Myocyte (in vitro differentiated cells): ENCODE measurements at regions not wholly inside any gene's neighbourhood (a gene's known extent, or its start where the extent isn't known, plus 50 kb on each side); places are given as distances from the start of the nearest gene placed in this dataset.
"Not testable (repeated sequence)": the region's sequence is repeated elsewhere in the genome, so short reads cannot be mapped to it uniquely, and the experiment has no call there.

Experiments used
- DNase-seq: peaks from one replicate; pipeline ENCODE4 v3.0.0-alpha.2; 2012; ENCODE audit warnings: low read depth

GRCh38 chr11:39462506-39462905, 1996.9 kb downstream of the LRRC4C start:
- DNase-seq: no peak

GRCh38 chr11:39461066-39461465, 1998.4 kb downstream of the LRRC4C start:
- no peak for DNase-seq

- no peak for DNase-seq
These were observed 1999.8 kb downstream of the LRRC4C start for GRCh38 chr11:39459606-39460005.

GRCh38 chr11:39458481-39458880, 2001.0 kb downstream of the LRRC4C start:
- DNase-seq: no peak

- no peak for DNase-seq
These were observed 2015.9 kb downstream of the LRRC4C start for GRCh38 chr11:39443424-39444022.

GRCh38 chr11:39442177-39442576, 2017.3 kb downstream of the LRRC4C start:
- no peak for DNase-seq

GRCh38 chr11:39435641-39436040, 2023.8 kb downstream of the LRRC4C start:
- DNase-seq: no peak

- DNase-seq: no peak
These were observed 2025.0 kb downstream of the LRRC4C start for GRCh38 chr11:39434466-39434865.

GRCh38 chr11:39432929-39433328, 2026.5 kb downstream of the LRRC4C start:
- DNase-seq: no peak

GRCh38 chr11:39425226-39425625, 2034.2 kb downstream of the LRRC4C start:
- DNase-seq: no peak

GRCh38 chr11:39412117-39412516, 2047.3 kb downstream of the LRRC4C start:
- DNase-seq: no peak

GRCh38 chr11:39385911-39386310, 2073.5 kb downstream of the LRRC4C start:
- DNase-seq: no peak

GRCh38 chr11:39374963-39375698, 2084.3 kb downstream of the LRRC4C start:
- peak; percentile 32 for DNase-seq

GRCh38 chr11:39367534-39367933, 2091.9 kb downstream of the LRRC4C start:
- no peak for DNase-seq

- peak; percentile 5 for DNase-seq
These were observed 2093.5 kb downstream of the LRRC4C start for GRCh38 chr11:39365809-39366436.

- no peak for DNase-seq
These were observed 2095.9 kb downstream of the LRRC4C start for GRCh38 chr11:39363571-39363970.

- no peak for DNase-seq
These were observed 2097.9 kb downstream of the LRRC4C start for GRCh38 chr11:39361557-39361956.

GRCh38 chr11:39345834-39346442, 2113.5 kb downstream of the LRRC4C start:
- no peak for DNase-seq

- no peak for DNase-seq
These were observed 2118.0 kb downstream of the LRRC4C start for GRCh38 chr11:39341461-39341860.

- not testable (repeated sequence) for DNase-seq
These were observed 2126.4 kb downstream of the LRRC4C start for GRCh38 chr11:39333006-39333405.

- DNase-seq: no peak
These were observed 2132.2 kb downstream of the LRRC4C start for GRCh38 chr11:39327302-39327701.

GRCh38 chr11:39311888-39312287, 2147.6 kb downstream of the LRRC4C start:
- not testable (repeated sequence) for DNase-seq
